RPMI8226 (cell line): ENCODE measurements at regions not wholly inside any gene's neighbourhood (a gene's known extent, or its start where the extent isn't known, plus 50 kb on each side); places are given as distances from the start of the nearest gene placed in this dataset.
A peak's percentile ranks its signal among the peaks of the same experiment; 100 is the strongest.
"Not testable (repeated sequence)": the region's sequence is repeated elsewhere in the genome, so short reads cannot be mapped to it uniquely, and the experiment has no call there.

Experiments
- DNase-seq: peaks from one replicate; pipeline ENCODE4 v3.0.0-alpha.2; 2015

GRCh38 chrX:35625714-35626113, 172.4 kb upstream of the MAGEB16 start:
- DNase-seq = no peak

- no peak for DNase-seq
Measured at GRCh38 chrX:35626124-35626523, 172.0 kb upstream of the MAGEB16 start.

- DNase-seq = not testable (repeated sequence)
Measured at GRCh38 chrX:35635971-35636370, 162.2 kb upstream of the MAGEB16 start.

GRCh38 chrX:35664833-35665232, 133.3 kb upstream of the MAGEB16 start:
- no peak for DNase-seq

GRCh38 chrX:35665311-35665710, 132.8 kb upstream of the MAGEB16 start:
- DNase-seq = no peak

GRCh38 chrX:35670889-35671288, 127.3 kb upstream of the MAGEB16 start:
- DNase-seq = no peak

GRCh38 chrX:35675151-35675550, 123.0 kb upstream of the MAGEB16 start:
- no peak for DNase-seq

GRCh38 chrX:35680940-35681346, 117.2 kb upstream of the MAGEB16 start:
- DNase-seq = no peak

GRCh38 chrX:35682476-35682875, 115.7 kb upstream of the MAGEB16 start:
- DNase-seq = no peak

- DNase-seq = no peak
Measured at GRCh38 chrX:35696760-35697234, 101.3 kb upstream of the MAGEB16 start.

GRCh38 chrX:35699642-35700041, 98.5 kb upstream of the MAGEB16 start:
- DNase-seq = no peak

GRCh38 chrX:35700121-35700520, 98.0 kb upstream of the MAGEB16 start:
- DNase-seq = no peak

- no peak for DNase-seq
Measured at GRCh38 chrX:35711281-35711680, 86.9 kb upstream of the MAGEB16 start.

- DNase-seq = no peak
Measured at GRCh38 chrX:35722128-35722527, 76.0 kb upstream of the MAGEB16 start.

- peak; percentile 11 for DNase-seq
Measured at GRCh38 chrX:35726176-35726575, 72.0 kb upstream of the MAGEB16 start.

GRCh38 chrX:35728481-35728880, 69.7 kb upstream of the MAGEB16 start:
- no peak for DNase-seq

GRCh38 chrX:35733879-35734278, 64.3 kb upstream of the MAGEB16 start:
- DNase-seq = no peak

GRCh38 chrX:35741142-35741541, 57.0 kb upstream of the MAGEB16 start:
- no peak for DNase-seq

GRCh38 chrX:35743331-35743730, 54.8 kb upstream of the MAGEB16 start:
- DNase-seq = no peak
